Gastrocnemius medialis (tissue), 4 donors: ENCODE measurements at regions not wholly inside any gene's neighbourhood (a gene's known extent, or its start where the extent isn't known, plus 50 kb on each side); places are given as distances from the start of the nearest gene placed in this dataset.

Experiments used
- CTCF ChIP-seq, 5 experiments: fragments of 450-650 bp in 3 of 5; fragments of 200-600 bp in 2 of 5; sonication (generic) in 2 of 5; IDR thresholded peaks in 4 of 5; conservative IDR thresholded peaks in 1 of 5; 1 replicate in 4 of 5; 2 replicates in 1 of 5; pipeline ENCODE4 v1.5.1; 2016 to 2019; ENCODE audit warnings: antibody characterized with exemption in 5 of 5, mild to moderate bottlenecking in 3 of 5, moderate library complexity in 3 of 5
- POLR2A ChIP-seq, 2 donors: fragments of 450-650 bp; IDR thresholded peaks; one replicate each; pipeline ENCODE4 v1.6.1; 2017; ENCODE audit warnings: antibody characterized with exemption in 2 of 2, mild to moderate bottlenecking in 2 of 2, moderate library complexity in 2 of 2

GRCh38 chr7:93779115-93779514 is 111.4 kb downstream of the TFPI2 start:
- TF ChIP-seq CTCF (IDR thresholded peaks at IDR 0.05 in 4 of 5, conservative IDR thresholded peaks at IDR 0.05 in 1 of 5) = no peak
- TF ChIP-seq POLR2A (IDR thresholded peaks at IDR 0.05) = no peak
